SU-DHL-6 (cell line): ENCODE measurements at regions not wholly inside any gene's neighbourhood (a gene's known extent, or its start where the extent isn't known, plus 50 kb on each side); places are given as distances from the start of the nearest gene placed in this dataset.

Experiments
- H2AFZ ChIP-seq: fragments of 200-600 bp; sonication (generic); 2 replicates; pipeline ENCODE4 v1.6.1; 2014; ENCODE audit warnings: low read depth, mild to moderate bottlenecking, moderate library complexity, mixed read lengths, antibody characterized with exemption, low read length; ENCODE audit not compliant: severe bottlenecking
- H3F3A ChIP-seq: fragments of 200-600 bp; shearing (Covaris generic); 2 replicates; pipeline ENCODE4 v1.6.0; 2016; ENCODE audit warnings: antibody characterized with exemption, mild to moderate bottlenecking; ENCODE audit not compliant: insufficient read depth
- H3K27ac ChIP-seq: fragments of 200-600 bp; sonication (generic); 2 replicates; pipeline ENCODE4 v1.5.1; 2016; ENCODE audit warnings: low read depth, mild to moderate bottlenecking, low read length, moderate library complexity, mixed read lengths
- H3K27me3 ChIP-seq: fragments of 200-600 bp; sonication (generic), shearing (Covaris generic); 2 replicates; pipeline ENCODE4 v1.6.0; 2014; ENCODE audit warnings: mild to moderate bottlenecking, low read length
- H3K36me3 ChIP-seq: fragments of 200-600 bp; sonication (generic); 2 replicates; pipeline ENCODE4 v1.6.1; 2014; ENCODE audit warnings: mild to moderate bottlenecking, low read length, mixed read lengths
- H3K4me2 ChIP-seq: fragments of 300-600, 200-600 bp; shearing (Covaris generic), sonication (generic); 2 replicates; pipeline ENCODE4 v1.6.0; 2014; ENCODE audit warnings: low read length, low read depth, mild to moderate bottlenecking; ENCODE audit not compliant: poor library complexity, severe bottlenecking
- H3K4me3 ChIP-seq: fragments of 200-600 bp; sonication (generic); 2 replicates; pipeline ENCODE4 v1.5.1; 2014; ENCODE audit warnings: antibody characterized with exemption, low read length, mild to moderate bottlenecking, mixed read lengths; ENCODE audit not compliant: insufficient read depth, poor library complexity, severe bottlenecking
- H3K79me2 ChIP-seq: fragments of 200-600 bp; sonication (generic); 2 replicates; pipeline ENCODE4 v1.6.1; 2014; ENCODE audit warnings: mild to moderate bottlenecking, low read length, moderate library complexity; ENCODE audit not compliant: insufficient read depth
- H3K9ac ChIP-seq: fragments of 200-600 bp; sonication (generic); 2 replicates; pipeline ENCODE4 v1.7.0; 2014; ENCODE audit warnings: mild to moderate bottlenecking, low read length
- H3K9me2 ChIP-seq: fragments of 200-600 bp; sonication (generic); replicated peaks from 2 replicates; pipeline ENCODE4 v1.6.1; 2014; ENCODE audit warnings: low read length; ENCODE audit not compliant: insufficient read depth
- H3K9me3 ChIP-seq: fragments of 200-600 bp; sonication (generic); 2 replicates; pipeline ENCODE4 v1.6.1; 2014; ENCODE audit warnings: low read length, mixed read lengths; ENCODE audit not compliant: insufficient read depth
- H4K20me1 ChIP-seq: fragments of 200-600 bp; sonication (generic); 2 replicates; pipeline ENCODE4 v1.6.1; 2014; ENCODE audit warnings: low read depth, mild to moderate bottlenecking, antibody characterized with exemption, low read length, moderate library complexity, mixed read lengths
- CTCF ChIP-seq: fragments of 200-600 bp; sonication (generic); IDR thresholded peaks from one replicate; pipeline ENCODE4 v1.5.1; 2017; ENCODE audit warnings: antibody characterized with exemption, mild to moderate bottlenecking, low read length, moderate library complexity; ENCODE audit not compliant: insufficient read depth, poor library complexity, severe bottlenecking
- EZH2phosphoT487 ChIP-seq: fragments of 200-600 bp; sonication (generic), shearing (Covaris generic); conservative IDR thresholded peaks from 2 replicates; pipeline ENCODE4 v1.6.1; 2018; ENCODE audit warnings: mild to moderate bottlenecking, antibody characterized with exemption, low read length, moderate library complexity, mixed read lengths

GRCh38 chr1:5140962-5141361 lies 486.6 kb downstream of the AJAP1 start:
- H3K27ac ChIP-seq = no peak overlapping the region
- H3K4me2 ChIP-seq = no peak overlapping the region
- no peaks in the 10 kb centered on the region for H3K27me3 ChIP-seq
- H4K20me1 ChIP-seq = no peaks in the 10 kb centered on the region
- H3F3A ChIP-seq = no peaks in the 10 kb centered on the region
- H3K4me3 ChIP-seq = no peak overlapping the region
- no peaks in the 10 kb centered on the region for H3K79me2 ChIP-seq
- no peaks in the 10 kb centered on the region for H3K36me3 ChIP-seq
- H3K9me3 ChIP-seq = no peaks in the 10 kb centered on the region
- TF ChIP-seq EZH2phosphoT487 (no peak), CTCF (no peak)
- no peak overlapping the region for H2AFZ ChIP-seq
- H3K9ac ChIP-seq = no peak overlapping the region
- H3K9me2 ChIP-seq = no peaks in the 10 kb centered on the region

- Histone ChIP-seq H2AFZ (no peak overlapping the region), H3K9me3 (no peaks in the 10 kb centered on the region), H3K4me3 (no peak overlapping the region), H3K36me3 (no peaks in the 10 kb centered on the region), H3K79me2 (no peaks in the 10 kb centered on the region), H4K20me1 (no peaks in the 10 kb centered on the region), H3K4me2 (no peak overlapping the region), H3K27ac (no peak overlapping the region), H3K9ac (no peak overlapping the region), H3K9me2 (no peaks in the 10 kb centered on the region), H3F3A (no peaks in the 10 kb centered on the region), H3K27me3 (no peaks in the 10 kb centered on the region)
- no peak for TF ChIP-seq EZH2phosphoT487
- no peak for TF ChIP-seq CTCF
These were observed 485.7 kb downstream of the AJAP1 start for GRCh38 chr1:5140136-5140535.

GRCh38 chr1:5129746-5130355 lies 475.4 kb downstream of the AJAP1 start:
- no peak overlapping the region for H3K4me3 ChIP-seq
- H3K27me3 ChIP-seq = no peaks in the 10 kb centered on the region
- H3F3A ChIP-seq = no peaks in the 10 kb centered on the region
- TF ChIP-seq EZH2phosphoT487 = no peak
- no peak for TF ChIP-seq CTCF
- no peaks in the 10 kb centered on the region for H3K79me2 ChIP-seq
- no peak overlapping the region for H3K27ac ChIP-seq
- no peak overlapping the region for H3K9ac ChIP-seq
- no peaks in the 10 kb centered on the region for H3K36me3 ChIP-seq
- no peaks in the 10 kb centered on the region for H3K9me2 ChIP-seq
- H3K4me2 ChIP-seq = no peak overlapping the region
- H3K9me3 ChIP-seq = no peaks in the 10 kb centered on the region
- H2AFZ ChIP-seq = no peak overlapping the region
- H4K20me1 ChIP-seq = no peaks in the 10 kb centered on the region
